ENCODE measurements at regions not wholly inside any gene's neighbourhood (a gene's known extent, or its start where the extent isn't known, plus 50 kb on each side); places are given as distances from the start of the nearest gene placed in this dataset.
A peak's percentile ranks its signal among the peaks of the same experiment; 100 is the strongest.

DNA sequence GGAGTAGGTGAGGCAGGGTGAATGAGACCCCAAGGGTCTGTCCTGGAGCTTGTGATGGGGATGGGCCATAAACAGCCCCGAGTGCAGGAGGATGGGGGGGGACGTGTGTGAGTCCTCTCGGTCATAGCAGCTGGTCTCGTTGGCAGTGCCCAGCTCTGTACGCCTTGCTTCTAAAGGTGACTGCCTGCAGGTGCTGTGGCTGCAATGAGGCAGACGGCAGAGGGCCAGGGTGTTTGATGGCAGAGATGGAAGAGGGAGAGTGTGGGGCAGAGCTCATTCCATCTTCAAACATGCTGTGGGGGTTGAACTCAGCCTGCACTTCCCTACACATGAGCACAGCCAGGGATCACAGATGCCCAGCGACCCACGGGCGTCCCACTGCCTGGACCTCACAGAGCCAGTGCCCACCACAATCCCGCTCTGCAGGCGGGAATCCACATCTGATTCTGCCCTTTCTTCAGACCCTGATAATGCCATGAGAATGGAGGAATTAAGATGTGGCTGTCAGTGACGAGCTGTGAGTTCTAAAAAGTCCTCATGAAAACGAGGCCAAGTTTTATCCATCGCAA, 123.3 kb upstream of the CDH4 start:
- Histone ChIP-seq H3K4me2 (ENCODE audit: insufficient read depth in 1 of 2, low read depth in 2 of 2, low read length in 2 of 2) (no peak overlapping the region), H3K79me1 (ENCODE audit: low read depth, low read length) (no peaks in the 10 kb centered on the region), H2BK5ac (ENCODE audit: low read depth, low read length) (no peak overlapping the region), H4K8ac (ENCODE audit: extremely low read depth, insufficient read depth, low read length) (peak overlapping the region; percentile 16; the same call in 1 of the 2 replicates), H4K20me1 (replicated peaks in 1 of 2; ENCODE audit: control insufficient read depth in 1 of 2, insufficient read depth in 2 of 2, low read length in 2 of 2) (peaks cover 0 to 4% of the 10 kb centered on the region in 2 experiments), H3K4ac (replicated peaks; ENCODE audit: insufficient read length, low read depth, low read length) (no peak overlapping the region), H4K5ac (ENCODE audit: insufficient read length, low read depth, low read length) (no peak overlapping the region), H3K56ac (replicated peaks; ENCODE audit: insufficient read length, low read depth, low read length) (no peak overlapping the region), H3K4me3 (ENCODE audit: extremely low read depth in 1 of 4, insufficient read depth in 2 of 4, low read depth in 3 of 4, low read length in 4 of 4) (no peak overlapping the region), H3K23ac (ENCODE audit: insufficient read length) (no peak overlapping the region), H2AFZ (ENCODE audit: low read length) (no peak overlapping the region), H2BK12ac (ENCODE audit: low read depth, low read length) (no peak overlapping the region), H2BK120ac (replicated peaks; ENCODE audit: low read depth, low read length) (no peak overlapping the region), H3K36me3 (ENCODE audit: control insufficient read depth in 2 of 4, insufficient read depth in 4 of 4, low read length in 3 of 4) (no peaks in the 10 kb centered on the region), H3K27me3 (replicated peaks in 1 of 4; ENCODE audit: control insufficient read depth in 3 of 4, extremely low read depth in 1 of 4, insufficient read depth in 3 of 4, low read length in 3 of 4) (peaks cover 0 to 41% (median 27%) of the 10 kb centered on the region in 4 experiments; a peak in 4 of 7 replicates), H3K23me2 (ENCODE audit: low read depth, low read length) (no peaks in the 10 kb centered on the region), H3K14ac (ENCODE audit: insufficient read length) (no peak overlapping the region), H3K79me2 (ENCODE audit: control insufficient read depth in 1 of 2, insufficient read depth in 2 of 2, low read length in 2 of 2) (no peaks in the 10 kb centered on the region), H3K9me3 (ENCODE audit: insufficient read depth in 2 of 2, low read depth in 1 of 2, low read length in 1 of 2) (no peaks in the 10 kb centered on the region), H3K18ac (ENCODE audit: extremely low read depth, low read length) (no peak overlapping the region), H3K27ac (ENCODE audit: low read depth, low read length) (no peak overlapping the region), H2BK20ac (ENCODE audit: low read length) (no peak overlapping the region), H3K4me1 (replicated peaks in 1 of 4; ENCODE audit: control insufficient read depth in 3 of 4, insufficient read depth in 4 of 4, low read length in 3 of 4) (no peaks in the 10 kb centered on the region), H4K91ac (replicated peaks; ENCODE audit: insufficient read length, low read length) (no peak overlapping the region), H3K9ac (replicated peaks in 1 of 4; ENCODE audit: extremely low read depth in 1 of 4, low read depth in 3 of 4, low read length in 3 of 4) (no peak overlapping the region), H2BK15ac (ENCODE audit: low read length) (no peak overlapping the region), H2AK5ac (ENCODE audit: low read depth, low read length) (no peak overlapping the region)
- TF ChIP-seq ZNF274 (IDR thresholded peaks at IDR 0.05; ENCODE audit: borderline replicate concordance, extremely low read depth, low read length) (no peak), CHD1 (IDR thresholded peaks at IDR 0.05; ENCODE audit: low read depth, low read length) (no peak), HDAC6 (IDR thresholded peaks at IDR 0.05; ENCODE audit: low read depth, low read length) (no peak), SAP30 (IDR thresholded peaks at IDR 0.05; ENCODE audit: insufficient read depth, insufficient replicate concordance, low read length) (no peak), SP4 (IDR thresholded peaks at IDR 0.05; ENCODE audit: low read length) (no peak), RFX5 (IDR thresholded peaks at IDR 0.05; ENCODE audit: borderline replicate concordance, low read depth, low read length) (no peak)
- FAIRE-seq = no peak
- CTCF ChIA-PET (ENCODE audit: partially characterized antibody) = interaction anchor here (0.6 to 2.0 kb wide), 5 partner anchors 7 to 137 kb away, joined by 3 to 10 read pairs (median 9); no protein-coding TSS in a partner anchor
- DNase-seq (ENCODE audit: low read depth in 1 of 2, low spot score in 2 of 2) = no peak
- 86% methylated on average over 14 of the region's 14 CpGs; no CpG with 5 or more reads in 1 of the 2 experiments for WGBS, 2 experiments (ENCODE audit: extremely low coverage in 1 of 2, insufficient coverage in 1 of 2, insufficient read length in 1 of 2, insufficient replicate concordance in 2 of 2, low coverage in 1 of 2, low lambda C conversion rate in 2 of 2, missing lambda C conversion rate in 1 of 2)
- POLR2A ChIA-PET (ENCODE audit: partially characterized antibody) = no interaction called here

Measured in H1 (cell line).